KG1 (cell line): ENCODE measurements at regions not wholly inside any gene's neighbourhood (a gene's known extent, or its start where the extent isn't known, plus 50 kb on each side); places are given as distances from the start of the nearest gene placed in this dataset.
"Not testable (repeated sequence)": the region's sequence is repeated elsewhere in the genome, so short reads cannot be mapped to it uniquely, and the experiment has no call there.

Experiments
- DNase-seq: peaks from one replicate; lab custom pipeline; 2025; lab: John Stamatoyannopoulos, UW

DNA sequence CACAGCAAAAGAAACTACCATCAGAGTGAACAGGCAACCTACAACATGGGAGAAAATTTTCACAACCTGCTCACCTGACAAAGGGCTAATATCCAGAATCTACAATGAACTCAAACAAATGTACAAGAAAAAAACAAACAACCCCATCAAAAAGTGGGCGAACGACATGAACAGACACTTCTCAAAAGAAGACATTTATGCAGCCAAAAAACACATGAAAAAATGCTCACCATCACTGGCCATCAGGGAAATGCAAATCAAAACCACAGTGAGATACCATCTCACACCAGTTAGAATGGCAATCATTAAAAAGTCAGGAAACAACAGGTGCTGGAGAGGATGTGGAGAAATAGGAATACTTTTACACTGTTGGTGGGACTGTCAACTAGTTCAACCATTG is 207.8 kb downstream of the USP6NL start:
- DNase-seq = not testable (repeated sequence)

DNA sequence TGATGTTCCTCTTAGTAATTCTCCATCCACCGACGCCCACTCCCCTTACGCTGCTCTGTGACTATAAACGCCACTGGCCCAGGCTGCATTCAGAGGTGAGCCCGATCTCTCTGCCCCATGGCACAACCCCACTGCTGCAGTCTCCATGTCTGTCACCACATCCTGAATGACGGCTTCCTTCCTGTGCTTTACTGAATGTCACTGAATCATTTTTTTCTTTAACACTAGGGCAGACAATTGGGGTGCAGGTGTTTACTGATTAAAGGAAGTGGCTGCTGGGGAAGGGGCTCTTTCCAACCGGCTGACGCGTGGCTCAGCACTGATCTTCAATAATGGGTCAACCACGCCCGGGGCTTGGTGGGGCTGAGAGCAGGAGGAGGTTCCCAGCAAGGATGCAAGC is 208.3 kb downstream of the USP6NL start:
- DNase-seq = peak; percentile 65

DNA sequence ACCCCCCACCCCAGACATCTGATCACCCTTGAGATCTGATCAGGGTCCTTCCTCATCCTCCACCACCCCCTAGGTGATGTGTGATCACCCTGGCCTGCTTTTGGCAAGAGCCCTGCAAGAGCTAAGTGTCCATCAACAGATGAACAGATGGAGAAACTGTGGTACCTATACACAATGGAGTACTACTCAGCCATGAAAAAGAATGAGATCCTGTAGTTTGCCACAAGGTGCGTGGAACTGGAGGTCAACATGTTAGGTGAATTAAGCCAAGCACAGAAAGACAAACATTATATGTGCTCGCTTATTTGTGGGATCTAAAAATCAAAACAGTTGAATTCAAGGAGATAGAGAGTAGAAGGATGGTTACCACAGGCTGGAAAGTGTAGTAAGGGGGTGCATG is 209.1 kb downstream of the USP6NL start:
- DNase-seq = no peak

DNA sequence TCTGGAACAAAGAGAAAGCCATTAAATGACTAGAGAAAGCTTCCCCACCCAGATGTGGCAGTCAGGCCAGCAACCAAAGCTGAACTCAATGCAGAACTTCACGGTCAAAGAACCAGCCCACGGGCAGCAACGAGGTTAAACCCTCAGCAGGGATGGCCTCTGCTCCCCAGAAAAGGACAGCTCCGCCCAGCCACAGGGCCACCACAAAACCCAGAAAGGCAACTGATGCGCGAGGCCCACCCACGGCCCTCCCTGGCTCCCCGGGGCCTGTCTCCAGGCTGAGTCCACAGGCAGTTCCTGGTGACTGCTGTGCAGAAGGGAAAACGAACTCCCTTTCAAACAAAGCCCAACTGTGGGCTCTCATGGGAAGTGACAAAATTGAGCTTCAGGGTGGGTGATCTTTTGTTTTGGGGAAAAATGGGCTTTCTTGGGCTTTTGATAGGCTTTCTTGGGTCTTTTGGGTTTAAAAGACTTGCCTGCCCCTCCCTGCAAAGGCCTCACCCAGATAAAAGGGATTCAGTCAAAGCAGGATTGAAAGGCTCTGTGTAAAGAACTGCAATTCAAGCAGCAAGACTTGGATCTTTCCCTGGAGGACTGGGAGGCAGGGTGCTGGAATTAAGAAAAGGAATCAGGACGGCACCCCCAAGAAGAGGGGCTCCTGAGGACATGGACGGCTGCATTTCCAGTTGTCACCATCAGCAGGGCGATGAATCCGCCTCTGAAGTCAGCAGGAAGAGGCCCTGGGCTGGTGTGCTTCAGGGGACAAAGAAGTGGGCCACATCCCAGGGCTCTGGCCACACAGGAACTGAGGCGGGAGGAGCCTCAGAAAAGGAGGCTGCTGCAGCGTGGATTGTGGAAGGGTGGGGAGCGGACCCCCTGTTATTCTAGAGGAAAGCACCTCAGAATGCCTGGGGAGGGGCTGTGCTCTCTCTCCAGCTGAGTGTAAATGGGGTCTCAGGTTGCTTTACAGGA is 209.9 kb downstream of the USP6NL start:
- DNase-seq = no peak

DNA sequence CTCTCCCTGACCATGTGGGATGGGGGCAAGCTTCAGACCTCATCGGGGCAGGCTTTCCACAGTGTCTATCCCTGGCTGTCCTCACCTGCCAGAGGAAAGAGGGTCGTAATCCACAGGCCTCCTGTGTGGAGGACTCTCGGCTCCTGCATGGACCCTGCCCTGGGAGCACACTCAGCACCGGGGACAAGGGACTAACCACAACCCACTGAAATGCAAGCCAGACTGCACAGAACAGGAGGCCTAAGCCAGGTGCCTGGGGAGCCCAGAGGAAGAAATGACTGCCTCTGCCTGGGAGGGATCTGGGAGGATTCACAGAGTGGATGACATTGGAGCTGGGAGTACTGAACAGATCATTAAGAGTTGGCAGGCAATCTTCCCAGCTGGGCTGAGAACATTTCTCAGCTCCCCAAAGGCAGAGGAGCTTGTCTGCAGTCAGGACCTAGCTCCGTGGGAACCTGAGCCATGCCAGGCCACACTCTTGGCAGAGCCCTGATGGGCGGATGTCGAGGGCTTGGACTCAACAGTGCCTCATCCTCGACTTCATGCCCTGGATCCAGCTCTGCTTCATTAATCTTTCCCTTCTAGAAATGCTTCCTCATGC is 213.4 kb downstream of the USP6NL start:
- no peak for DNase-seq

DNA sequence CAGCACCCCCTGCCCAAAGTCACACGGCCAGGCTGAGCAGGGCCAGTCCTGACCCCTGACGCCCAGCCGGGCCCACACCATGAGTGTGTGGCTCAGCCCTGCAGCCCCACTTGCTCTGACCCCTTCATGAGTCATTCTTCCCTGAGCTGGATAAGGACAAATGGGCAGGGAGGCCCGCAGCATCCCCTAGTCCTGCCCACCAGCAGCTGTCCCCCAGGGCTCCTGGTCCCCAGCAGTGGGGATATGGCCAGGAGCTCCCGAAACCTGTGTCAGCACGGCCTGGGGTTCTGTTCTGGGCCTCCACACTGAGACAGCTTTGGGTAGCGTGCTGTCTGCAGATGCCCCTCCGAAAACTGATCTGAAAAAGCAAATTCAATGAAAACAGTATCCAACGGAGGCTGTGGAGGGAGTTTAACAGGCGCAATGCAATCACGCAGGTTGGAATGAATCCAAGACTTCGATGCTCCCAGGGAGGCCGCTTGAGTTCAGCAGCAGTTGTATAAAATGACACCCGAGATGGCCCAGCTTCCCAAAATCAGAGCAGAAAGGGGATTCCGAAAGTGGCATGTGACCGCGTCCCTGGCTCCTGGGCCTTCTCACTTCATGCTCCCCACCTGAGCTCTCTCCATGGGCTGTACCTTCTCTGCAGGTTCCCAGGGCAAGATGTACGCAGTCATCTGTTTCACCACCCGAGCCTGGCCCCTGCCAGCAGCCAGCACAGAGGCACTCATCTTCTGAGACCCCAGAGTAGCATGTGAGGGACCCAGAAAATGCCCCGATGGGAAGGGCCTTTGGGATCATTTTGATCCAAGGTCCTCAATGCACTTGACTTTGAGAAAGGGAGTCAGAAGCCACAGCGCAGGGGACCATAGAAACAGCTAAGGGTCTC is 214.1 kb downstream of the USP6NL start:
- DNase-seq = no peak

DNA sequence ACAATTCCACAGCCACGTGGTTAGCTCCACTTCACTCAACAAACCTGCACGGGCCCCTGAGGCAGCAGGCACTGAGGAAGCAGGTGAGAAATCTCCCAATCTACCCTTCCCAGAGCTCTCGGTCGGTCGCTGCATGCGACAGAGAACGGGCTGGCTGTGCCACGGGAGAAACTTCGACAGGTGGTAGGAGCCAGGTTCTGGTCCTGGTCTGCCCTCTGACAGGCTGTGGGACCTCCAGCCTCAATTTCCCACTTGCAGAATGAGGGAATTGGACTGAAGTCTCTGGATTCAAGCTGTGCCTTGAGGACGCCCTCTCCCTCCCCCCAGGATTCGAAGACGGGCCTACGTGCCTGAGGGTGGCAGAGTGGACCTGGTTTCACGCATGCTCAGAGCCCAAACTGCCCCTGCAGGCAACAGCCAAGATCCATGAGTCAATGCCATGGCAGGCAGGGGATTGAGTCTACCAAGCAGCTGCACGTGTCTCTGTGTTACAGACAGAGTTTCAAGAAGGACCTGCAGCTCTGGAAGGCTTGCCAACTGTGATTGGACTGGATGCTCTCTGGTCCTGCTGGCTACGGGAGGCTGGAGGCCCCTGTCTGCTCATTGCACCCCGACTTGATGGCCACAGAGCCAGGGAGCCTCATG is 215.0 kb downstream of the USP6NL start:
- DNase-seq = no peak

DNA sequence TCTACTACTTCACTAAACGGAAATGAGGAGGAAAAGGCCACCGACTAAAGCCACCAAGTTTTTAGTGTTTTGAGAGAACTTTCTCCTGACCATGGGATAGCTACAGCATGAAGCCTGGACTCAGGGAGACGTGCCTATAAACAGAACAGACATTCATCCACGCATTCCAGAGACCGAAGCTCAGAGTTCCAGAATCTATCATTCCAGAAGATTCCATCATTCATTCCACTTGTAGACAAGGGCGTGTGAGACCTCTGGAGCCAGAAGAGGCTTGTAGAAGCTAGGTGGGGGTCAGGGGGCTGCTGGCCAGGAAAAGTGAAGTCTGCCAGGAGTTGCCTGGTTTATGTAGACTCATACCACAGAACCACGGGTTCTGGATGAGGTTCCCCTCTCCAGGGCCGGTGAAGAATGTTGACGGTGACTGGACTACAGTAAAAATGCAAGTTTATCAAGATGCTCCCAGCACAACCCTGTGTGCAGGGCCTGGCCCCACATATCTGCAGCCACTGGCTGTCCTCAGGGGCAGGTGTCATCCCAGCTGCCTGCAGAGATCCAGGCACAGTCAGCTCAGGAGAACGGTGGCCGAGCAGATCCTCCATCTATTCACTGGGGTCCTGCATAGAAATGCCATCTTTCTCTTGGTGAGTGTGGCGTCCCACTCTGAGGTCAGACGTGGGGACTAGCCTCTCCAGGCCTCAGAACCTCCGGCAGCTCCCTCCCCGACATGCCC is 215.7 kb downstream of the USP6NL start:
- DNase-seq = no peak

DNA sequence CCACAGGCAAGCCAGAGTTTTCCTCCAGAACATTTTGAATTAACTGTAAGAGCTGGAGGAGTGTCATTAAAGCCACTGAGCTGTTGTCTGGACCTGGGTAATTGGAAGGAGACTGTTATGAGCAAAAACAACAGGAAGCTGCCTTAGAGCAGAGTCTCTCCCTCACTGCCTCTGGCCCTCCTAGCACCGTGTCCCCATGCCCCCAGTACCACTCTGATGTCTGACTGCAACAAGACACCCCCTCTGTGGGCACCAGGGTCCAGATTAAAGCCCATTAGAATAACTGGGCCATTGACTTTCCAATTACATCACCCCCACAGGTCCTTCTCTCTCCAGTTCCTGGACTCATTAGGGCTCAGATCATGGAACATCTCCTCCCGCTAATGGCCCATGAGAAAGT is 216.3 kb downstream of the USP6NL start:
- no peak for DNase-seq

DNA sequence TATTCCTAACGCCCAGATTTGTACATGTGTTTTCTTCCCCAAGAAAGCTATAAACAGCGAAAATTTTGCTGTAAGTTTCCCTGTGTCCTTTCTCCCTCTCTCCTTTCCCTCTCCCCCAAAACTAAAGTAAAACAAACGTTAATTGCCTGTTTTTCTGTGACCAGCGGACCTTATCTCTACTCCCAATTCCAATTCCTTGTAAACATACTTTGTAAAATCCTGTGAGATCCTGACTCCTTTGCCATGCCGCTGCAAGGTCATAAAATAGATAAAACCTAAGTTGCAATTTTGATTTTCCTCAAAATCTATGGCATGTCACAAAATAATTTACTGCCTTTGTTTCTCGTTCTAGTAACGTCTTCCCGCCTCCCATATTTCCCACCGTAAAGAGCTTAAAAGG is 217.6 kb downstream of the USP6NL start:
- no peak for DNase-seq

DNA sequence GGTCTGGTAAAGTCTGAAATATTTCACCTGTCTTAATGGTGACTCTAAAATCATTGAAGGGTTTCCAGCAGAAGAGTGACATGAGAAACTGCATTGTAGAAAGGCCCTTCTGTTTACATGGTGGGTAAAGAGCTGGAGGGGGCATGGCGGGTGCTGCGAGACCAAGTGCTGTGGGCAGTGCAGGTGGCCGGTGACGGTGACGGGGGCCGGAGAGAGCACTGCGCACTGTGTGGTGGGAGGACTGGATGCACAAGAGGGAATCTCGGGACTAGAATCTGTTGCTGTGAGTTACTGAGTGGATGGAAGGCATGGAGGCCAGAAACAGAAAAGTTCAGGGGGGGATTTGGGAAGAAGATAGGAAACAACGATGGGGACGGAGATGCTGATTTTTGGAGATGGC is 218.7 kb downstream of the USP6NL start:
- DNase-seq = no peak

DNA sequence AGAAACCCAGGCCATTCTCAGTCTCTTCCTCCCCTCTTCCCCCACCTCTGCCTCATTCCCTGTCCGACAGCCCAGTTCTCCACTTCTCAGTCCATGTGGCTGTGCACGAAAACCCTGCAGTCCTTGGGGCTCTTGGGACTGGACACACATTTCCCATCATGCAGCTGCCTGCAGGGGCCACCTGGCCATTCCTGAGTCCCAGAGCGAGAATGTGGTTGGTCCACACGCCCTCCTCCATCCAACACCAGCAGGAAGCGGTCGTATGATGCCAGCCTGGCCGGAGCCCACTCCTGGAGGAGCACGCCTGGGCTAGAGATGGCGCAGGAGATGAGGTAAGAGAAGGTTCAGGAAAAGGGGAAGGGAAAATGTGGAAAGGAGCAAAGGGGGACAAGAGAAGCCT is 222.5 kb downstream of the USP6NL start:
- no peak for DNase-seq

DNA sequence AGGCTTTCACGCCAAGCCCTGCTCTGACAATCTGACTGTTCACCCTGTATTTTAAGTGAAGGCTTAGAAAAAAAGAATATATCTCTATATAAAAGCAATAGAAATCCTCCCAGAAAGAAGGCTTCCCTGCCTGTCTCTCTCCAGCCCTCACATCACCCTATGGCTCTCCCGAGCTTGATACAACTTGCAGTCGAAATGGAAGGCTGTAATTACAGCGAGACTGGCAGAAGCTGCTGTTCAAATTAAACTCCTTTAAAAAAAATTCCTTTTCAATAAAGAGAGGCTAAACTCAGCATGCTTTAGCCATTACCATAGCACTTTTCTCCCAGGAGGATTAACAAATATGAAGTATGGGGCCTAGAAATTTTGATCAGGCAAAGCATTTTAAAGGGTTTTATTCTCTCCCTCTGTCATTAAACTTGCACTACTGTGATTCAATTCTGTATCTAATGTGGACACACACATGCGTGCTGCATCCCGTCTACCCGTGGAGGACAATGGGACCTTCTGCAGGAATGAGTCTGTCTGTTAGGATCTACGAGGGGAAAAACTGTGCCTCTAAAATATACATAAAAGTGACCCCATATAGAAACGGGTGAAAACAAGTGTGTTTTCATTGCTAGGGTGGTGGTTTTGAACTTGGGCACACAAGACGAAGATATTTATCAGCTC is 223.8 kb downstream of the USP6NL start:
- DNase-seq = no peak

DNA sequence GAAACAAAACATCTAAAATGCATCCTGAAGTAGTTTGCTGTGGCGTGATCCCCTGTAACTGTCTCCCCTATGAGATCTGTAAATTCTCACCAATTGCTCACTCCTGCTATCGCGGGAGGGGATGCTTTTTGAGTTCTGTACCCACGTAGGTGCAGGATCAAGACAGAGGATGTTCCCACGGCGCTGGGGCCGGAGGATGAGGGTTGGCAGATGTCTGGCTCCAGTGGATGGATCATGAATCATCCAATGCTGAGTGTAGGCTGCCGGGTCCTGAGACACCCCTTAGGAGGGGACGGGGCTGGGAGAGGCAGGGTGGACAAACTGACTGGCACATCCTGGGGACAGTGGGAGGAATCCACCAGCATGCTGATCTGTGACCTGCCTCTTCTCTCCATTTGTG is 224.4 kb downstream of the USP6NL start:
- no peak for DNase-seq
